NCI-H1105 treated with DMSO at 0.1 percent for 48 hours (cell line): ENCODE measurements at regions not wholly inside any gene's neighbourhood (a gene's known extent, or its start where the extent isn't known, plus 50 kb on each side); places are given as distances from the start of the nearest gene placed in this dataset.
A peak's percentile ranks its signal among the peaks of the same experiment; 100 is the strongest.

ENCODE experiments used
- DNase-seq: peaks from one replicate; lab custom pipeline; 2025; lab: John Stamatoyannopoulos, UW

GRCh38 chr13:34567597-34567996, 374.5 kb upstream of the NBEA start:
- no peak for DNase-seq

GRCh38 chr13:34570698-34571353, 371.2 kb upstream of the NBEA start:
- DNase-seq, result no peak

GRCh38 chr13:34571716-34572115, 370.4 kb upstream of the NBEA start:
- no peak for DNase-seq

DNA sequence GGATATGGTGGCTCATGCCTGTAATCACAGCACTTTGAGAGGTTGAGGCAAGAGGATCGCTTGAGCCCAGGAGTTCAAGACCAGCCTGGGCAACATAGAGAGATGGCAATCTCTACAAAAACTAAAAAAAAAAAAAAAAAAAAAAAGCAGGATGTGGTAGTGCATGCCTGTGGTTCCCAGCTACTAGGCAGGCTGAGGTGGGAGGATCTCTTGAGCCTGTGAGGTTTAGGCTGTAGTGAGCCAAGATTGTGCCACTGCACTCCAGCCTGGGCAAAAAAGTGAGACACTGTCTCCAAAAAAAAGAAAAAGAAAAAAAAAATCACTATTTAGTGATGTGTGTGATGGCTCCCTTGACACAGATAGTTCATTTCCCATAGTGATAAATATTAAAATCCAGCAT, 365.0 kb upstream of the NBEA start:
- DNase-seq, result no peak

DNA sequence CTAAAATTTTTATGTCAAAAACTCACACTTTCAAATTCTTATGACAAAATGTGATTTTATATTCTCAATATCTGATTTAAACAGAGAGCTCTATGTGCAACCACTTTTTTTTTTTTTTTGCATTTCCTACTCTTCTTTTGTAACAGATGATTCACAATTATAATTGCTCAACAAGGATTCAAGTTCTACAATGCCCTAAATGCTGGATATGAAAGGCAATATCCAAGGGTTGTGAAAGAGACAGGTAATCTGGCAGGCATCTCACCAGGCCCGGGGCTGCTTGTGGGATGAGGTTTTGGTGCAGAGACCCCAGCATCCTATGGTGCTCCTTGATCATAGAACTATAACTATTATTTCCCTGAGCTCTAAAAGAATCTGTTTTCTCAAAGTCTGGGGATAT, 363.6 kb upstream of the NBEA start:
- no peak for DNase-seq

- no peak for DNase-seq
Observed at GRCh38 chr13:34578917-34579316, 363.2 kb upstream of the NBEA start.

DNA sequence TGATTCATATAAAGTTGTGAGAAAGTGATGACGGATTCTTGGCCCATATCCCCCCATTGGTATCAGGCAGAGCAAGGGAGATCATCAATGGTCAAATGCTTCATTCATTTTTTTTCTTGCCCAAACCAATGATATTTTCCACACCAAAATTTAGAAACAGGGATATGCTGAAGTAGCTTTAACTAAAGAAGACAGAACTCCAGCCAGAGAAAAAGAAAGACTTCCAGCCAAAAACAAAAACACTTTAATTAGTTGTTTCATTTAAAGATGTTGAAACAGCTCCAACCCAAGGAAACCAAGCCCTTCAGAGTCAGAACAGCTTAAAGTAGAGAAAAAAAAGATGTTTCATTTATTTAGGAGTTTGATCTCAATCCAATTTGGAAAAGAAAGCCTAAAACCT, 358.9 kb upstream of the NBEA start:
- DNase-seq, result no peak

GRCh38 chr13:34587576-34587975, 354.5 kb upstream of the NBEA start:
- no peak for DNase-seq

DNA sequence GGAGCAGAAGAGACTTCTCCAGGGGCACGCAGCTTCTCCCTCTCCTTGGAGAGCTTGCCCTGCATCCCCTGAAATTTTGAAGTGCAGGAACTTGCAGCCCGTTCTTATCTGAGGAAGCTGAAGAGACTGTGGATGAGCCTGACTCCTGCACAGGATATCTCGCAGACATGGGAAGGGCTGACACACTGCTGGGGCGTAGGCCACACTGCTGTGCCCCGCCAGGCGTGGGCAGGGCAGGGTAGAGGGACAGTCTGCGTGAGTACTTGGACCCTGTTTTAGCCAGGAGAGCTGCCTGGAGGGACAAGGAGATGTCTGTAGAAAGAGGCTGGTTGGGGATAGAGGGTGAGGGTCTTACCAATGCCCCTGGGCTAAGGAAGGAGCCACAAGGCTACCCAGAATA, 353.7 kb upstream of the NBEA start:
- no peak for DNase-seq

GRCh38 chr13:34589581-34589980, 352.5 kb upstream of the NBEA start:
- no peak for DNase-seq

GRCh38 chr13:34591129-34591528, 350.9 kb upstream of the NBEA start:
- no peak for DNase-seq

DNA sequence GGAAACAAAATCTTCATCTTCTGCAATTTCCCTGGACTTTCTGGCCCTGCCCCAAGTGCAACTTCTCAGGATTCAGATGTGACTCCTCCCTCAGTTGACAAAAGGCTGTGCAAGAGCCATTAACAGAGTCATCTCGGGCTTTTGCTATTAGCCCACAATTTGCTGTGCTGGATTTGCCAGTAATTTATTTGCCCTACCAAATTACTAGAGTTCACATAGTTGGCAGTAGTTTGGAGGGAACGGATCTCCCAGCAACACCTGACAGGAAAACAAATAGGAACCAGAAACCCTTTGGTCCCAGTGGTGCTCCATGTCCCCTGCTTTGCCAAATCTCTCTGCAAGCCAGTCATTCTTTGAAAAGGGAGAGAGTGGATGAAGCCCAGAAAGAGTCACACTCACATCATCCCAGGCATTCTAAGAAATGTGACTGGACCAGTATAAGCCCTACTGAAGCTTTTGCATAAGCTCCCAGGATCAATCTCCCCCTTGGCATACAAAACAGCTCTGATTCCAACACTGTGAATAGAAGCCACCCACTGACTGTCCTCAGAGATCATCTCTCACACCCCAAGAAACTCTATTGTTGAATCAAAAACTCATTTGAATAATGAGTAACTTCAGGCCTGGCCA, 350.1 kb upstream of the NBEA start:
- no peak for DNase-seq

DNA sequence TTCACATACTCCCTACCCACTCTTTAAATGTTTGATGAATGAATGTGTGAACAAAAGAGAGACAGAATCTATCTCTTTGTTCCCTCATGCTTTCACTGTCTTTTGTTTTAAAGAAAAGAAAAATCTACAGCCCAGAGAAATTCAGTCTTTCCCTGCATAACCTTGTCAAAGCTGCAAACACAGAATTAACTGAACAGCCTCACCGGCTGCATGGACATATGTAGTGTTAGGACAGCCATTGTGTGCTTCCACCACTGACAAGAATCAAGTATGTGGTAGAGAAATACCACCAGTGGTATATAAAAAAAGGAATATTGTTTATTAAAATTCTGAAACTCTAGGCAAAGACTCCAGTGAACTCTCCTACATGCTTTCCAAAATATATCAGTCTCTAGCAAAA, 348.4 kb upstream of the NBEA start:
- DNase-seq, result no peak

DNA sequence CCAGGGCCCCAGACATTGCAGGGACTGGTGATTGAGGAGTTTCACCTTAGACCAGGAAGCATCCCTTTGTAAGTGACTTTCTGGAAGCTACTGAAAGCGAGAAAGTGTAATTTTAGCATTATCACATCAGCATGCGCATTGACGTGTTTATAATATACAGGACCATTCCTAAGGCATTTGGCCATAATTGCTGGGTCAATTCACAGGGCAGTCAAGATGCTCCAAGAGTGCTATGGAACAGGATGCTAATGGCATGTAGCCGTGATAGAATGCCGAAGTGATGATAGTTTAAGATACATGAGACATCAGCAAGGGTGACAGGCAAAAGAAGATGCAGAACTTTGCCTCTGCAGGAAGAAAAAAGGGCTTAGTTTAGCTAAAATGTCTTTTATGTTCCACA, 347.6 kb upstream of the NBEA start:
- no peak for DNase-seq

DNA sequence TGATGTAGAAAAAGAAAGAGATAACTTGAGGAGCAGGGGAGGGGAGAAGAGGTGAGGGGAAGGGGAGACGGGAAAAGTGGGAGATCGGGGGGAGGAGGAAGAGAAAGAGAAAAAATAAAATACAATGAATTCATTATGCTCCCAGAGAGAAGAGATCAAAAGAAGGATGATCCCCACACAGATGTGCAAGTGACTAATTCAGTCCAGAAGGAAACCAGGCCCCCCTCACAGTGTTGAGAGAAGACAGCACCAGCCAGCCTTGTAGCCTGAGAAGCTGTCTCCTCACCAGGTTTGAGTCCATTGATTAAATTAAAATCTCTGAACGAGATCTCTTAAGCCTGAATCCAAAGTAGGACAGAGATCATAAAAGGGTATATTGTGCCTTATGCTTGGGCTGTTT, 333.7 kb upstream of the NBEA start:
- DNase-seq, result no peak

DNA sequence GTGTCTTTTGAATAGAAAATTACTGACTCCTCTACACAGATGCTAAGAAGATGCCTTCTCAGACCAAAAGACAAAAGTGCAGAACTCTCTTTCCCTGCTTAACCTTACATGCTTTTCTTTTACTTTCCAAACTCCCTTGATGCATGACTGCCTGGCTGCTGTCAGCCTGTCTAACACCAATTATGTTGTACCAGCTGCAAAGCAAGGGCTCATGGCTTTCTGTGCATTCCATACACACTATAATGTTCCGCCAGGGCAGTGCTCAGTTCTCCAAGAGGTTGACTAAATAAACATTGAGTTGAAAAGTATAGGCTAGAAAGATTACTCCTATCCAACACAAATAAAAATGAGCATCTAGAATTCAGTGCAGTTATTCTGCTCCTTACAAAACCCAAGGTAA, 330.4 kb upstream of the NBEA start:
- DNase-seq, result no peak

DNA sequence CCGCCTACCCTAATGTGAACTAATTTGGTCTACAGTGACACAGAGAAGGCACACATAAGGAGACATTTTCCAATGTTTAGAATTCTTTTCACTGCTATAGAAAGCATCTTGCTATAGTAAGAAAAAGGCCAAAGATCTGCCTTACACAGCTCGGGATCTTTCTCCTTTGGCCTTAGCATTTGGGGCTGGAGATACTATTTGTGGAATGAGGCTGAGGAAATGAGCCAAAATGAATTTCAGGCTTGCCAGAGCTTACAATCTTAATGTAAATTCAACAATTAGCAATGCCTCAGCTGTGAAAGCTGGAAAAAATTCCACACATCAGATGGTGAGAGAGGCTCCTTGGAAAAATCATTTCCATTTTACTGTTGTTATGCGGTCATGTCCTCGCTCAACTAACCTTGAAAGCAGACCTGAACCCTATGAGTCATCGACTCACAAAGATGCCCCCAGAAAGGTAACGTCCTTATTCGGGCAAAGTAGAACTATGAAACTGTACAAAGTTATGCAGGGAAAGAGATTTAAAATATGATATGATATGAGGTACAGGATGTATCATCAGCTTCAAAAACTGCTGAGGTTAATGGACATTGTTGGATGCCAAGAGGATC, 324.5 kb upstream of the NBEA start:
- DNase-seq, result no peak

- no peak for DNase-seq
Observed at GRCh38 chr13:34618654-34619053, 323.4 kb upstream of the NBEA start.

GRCh38 chr13:34619326-34619725, 322.7 kb upstream of the NBEA start:
- no peak for DNase-seq

GRCh38 chr13:34620074-34620850, 321.8 kb upstream of the NBEA start:
- peak; percentile 24 for DNase-seq

- DNase-seq, result peak; percentile 47
Observed at GRCh38 chr13:34620862-34621261, 321.2 kb upstream of the NBEA start.

- no peak for DNase-seq
Observed at GRCh38 chr13:34623331-34623730, 318.7 kb upstream of the NBEA start.
